HUES6 (cell line): ENCODE measurements at regions not wholly inside any gene's neighbourhood (a gene's known extent, or its start where the extent isn't known, plus 50 kb on each side); places are given as distances from the start of the nearest gene placed in this dataset.

ENCODE experiments used
- H3K27ac ChIP-seq: 2 replicates; pipeline ENCODE4 v1.7.0; 2013; ENCODE audit warnings: low read depth, mild to moderate bottlenecking, low read length, inconsistent platforms
- H3K27me3 ChIP-seq: 2 replicates; pipeline ENCODE4 v1.6.1; 2013; ENCODE audit warnings: low read length; ENCODE audit not compliant: control insufficient read depth, insufficient read depth
- H3K36me3 ChIP-seq: 2 replicates; pipeline ENCODE4 v1.6.1; 2013; ENCODE audit warnings: low read length; ENCODE audit not compliant: control insufficient read depth, insufficient read depth
- H3K4me1 ChIP-seq: 2 replicates; pipeline ENCODE4 v1.6.1; 2013; ENCODE audit warnings: low read length; ENCODE audit not compliant: control insufficient read depth, insufficient read depth
- H3K4me3 ChIP-seq: 2 replicates; pipeline ENCODE4 v1.5.1; 2013; ENCODE audit warnings: low read depth, low read length
- H3K9ac ChIP-seq: one replicate; pipeline ENCODE4 v1.6.1; 2013; ENCODE audit warnings: mild to moderate bottlenecking, low read length
- H3K9me3 ChIP-seq: 2 replicates; pipeline ENCODE4 v1.6.1; 2013; ENCODE audit warnings: low read depth, low read length; ENCODE audit not compliant: control insufficient read depth, insufficient read depth

GRCh38 chr12:103097496-103097895 lies 140.0 kb downstream of the ASCL1 start:
- Histone ChIP-seq H3K4me3 (no peak overlapping the region), H3K4me1 (0 out of 2 replicates have a peak, but pooled peaks cover 2% of the 10 kb centered on the region), H3K9ac (no peak overlapping the region), H3K27ac (no peak overlapping the region), H3K27me3 (no peaks in the 10 kb centered on the region), H3K9me3 (no peaks in the 10 kb centered on the region), H3K36me3 (no peaks in the 10 kb centered on the region)

DNA sequence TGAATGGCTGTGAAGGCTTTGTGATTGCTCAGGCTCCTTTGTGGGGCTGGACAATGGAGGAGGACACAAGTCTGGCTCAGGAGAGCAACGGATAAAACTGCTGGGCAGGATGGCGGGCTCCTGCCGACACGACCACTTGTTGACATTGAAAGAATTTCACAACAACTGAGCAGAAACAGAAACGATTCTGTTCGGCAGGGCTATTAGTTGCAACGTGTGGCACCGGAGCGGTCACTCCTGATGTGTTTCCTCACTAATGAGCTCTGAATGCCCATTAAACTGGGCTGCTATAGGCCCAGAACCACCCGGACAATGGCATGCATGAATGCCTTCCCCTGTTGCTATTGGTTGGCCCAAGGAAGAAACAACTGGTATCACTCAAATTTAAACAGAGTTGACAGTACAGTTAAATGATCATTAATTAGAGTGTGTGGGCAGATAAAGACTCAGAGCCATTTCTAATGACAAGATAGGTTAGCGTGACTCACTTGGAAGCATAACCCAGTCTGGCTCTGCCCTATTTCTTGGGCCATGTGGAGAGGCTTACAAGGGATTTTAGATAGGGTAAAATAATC lies 142.9 kb downstream of the ASCL1 start:
- Histone ChIP-seq H3K27me3 (no peaks in the 10 kb centered on the region), H3K9ac (no peak overlapping the region), H3K36me3 (no peaks in the 10 kb centered on the region), H3K4me1 (no peaks in the 10 kb centered on the region), H3K9me3 (no peaks in the 10 kb centered on the region), H3K27ac (no peak overlapping the region), H3K4me3 (no peak overlapping the region)

GRCh38 chr12:103102225-103102744 lies 144.8 kb downstream of the ASCL1 start:
- Histone ChIP-seq H3K4me3 (no peak overlapping the region), H3K27me3 (no peaks in the 10 kb centered on the region), H3K4me1 (no peaks in the 10 kb centered on the region), H3K9ac (no peak overlapping the region), H3K36me3 (no peaks in the 10 kb centered on the region), H3K9me3 (no peaks in the 10 kb centered on the region), H3K27ac (no peak overlapping the region)

DNA sequence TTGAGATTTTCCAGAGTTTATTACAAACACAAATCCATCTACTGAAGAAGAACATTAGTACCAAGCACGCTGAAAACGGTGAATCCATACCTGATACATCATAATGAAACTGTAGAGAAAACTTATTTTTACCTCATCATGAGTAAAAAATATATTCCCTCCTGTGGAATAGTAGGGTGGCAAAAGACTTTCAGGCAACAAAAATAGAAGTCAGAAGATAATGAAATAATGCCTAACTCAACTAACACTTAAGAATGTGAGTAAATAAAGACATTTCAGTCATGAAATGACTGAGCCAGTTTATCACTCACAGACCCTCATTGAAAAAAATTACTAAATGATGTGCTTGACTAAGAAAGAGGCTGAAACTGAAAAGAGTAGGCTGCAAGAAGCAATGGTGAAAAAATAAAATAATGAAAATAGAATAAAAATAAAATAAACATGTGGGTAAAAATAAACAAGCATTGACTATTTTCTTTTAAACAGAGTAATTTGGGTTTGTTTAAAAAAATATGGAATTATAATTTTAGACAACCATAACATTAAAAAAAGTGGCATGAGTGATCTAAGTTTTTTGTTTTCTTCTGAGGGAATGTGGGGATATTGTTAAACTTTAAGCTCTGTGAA lies 148.6 kb downstream of the ASCL1 start:
- no peaks in the 10 kb centered on the region for H3K4me1 ChIP-seq
- H3K27ac ChIP-seq = no peak overlapping the region
- no peaks in the 10 kb centered on the region for H3K27me3 ChIP-seq
- H3K9ac ChIP-seq = no peak overlapping the region
- no peaks in the 10 kb centered on the region for H3K36me3 ChIP-seq
- no peak overlapping the region for H3K4me3 ChIP-seq
- H3K9me3 ChIP-seq = no peaks in the 10 kb centered on the region

- H3K36me3 ChIP-seq = no peaks in the 10 kb centered on the region
Measured at GRCh38 chr12:103109861-103110260, 152.4 kb downstream of the ASCL1 start.

GRCh38 chr12:103114296-103115055 lies 157.0 kb downstream of the ASCL1 start:
- no peaks in the 10 kb centered on the region for H3K27me3 ChIP-seq
- H3K27ac ChIP-seq = no peak overlapping the region
- no peaks in the 10 kb centered on the region for H3K9me3 ChIP-seq
- no peak overlapping the region for H3K4me3 ChIP-seq
- no peaks in the 10 kb centered on the region for H3K4me1 ChIP-seq
- H3K9ac ChIP-seq = no peak overlapping the region
- H3K36me3 ChIP-seq = no peaks in the 10 kb centered on the region

More at GRCh38 chr12:103109861-103110260, 152.4 kb downstream of the ASCL1 start:
- Histone ChIP-seq H3K4me1 (no peaks in the 10 kb centered on the region), H3K9me3 (no peaks in the 10 kb centered on the region), H3K27me3 (no peaks in the 10 kb centered on the region), H3K4me3 (no peak overlapping the region), H3K27ac (no peak overlapping the region), H3K9ac (no peak overlapping the region)

DNA sequence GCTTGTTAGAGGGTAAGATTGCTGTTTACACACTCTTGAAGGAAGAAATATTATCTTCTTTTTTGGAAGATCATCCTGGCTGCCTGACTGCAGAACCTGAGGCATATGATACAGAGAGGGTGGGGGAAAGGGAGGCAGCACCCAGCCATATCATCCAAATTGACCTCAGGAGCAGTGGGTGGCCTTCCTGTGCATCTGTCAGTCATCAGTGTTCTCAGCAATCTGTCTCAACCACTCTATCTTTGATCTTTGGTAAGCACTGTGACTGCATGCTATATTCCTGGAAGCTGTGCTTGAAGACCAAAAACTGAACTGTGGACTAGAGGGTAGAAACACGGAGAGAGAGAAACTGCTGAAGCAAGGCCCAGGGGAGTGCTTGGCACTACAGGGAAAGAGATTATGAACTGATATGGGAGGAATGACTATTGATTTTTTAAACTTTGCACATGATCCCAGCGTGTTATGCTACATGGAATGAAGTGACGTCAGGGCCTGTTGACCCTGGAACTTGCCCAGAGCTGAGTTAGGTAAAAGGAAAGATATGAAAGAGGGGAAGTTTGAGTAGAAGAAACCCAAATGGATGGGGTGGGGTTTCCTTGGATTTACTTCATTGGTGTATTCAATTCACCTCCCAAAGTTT lies 171.5 kb downstream of the ASCL1 start:
- Histone ChIP-seq H3K4me1 (no peaks in the 10 kb centered on the region), H3K36me3 (no peaks in the 10 kb centered on the region), H3K27ac (no peak overlapping the region), H3K4me3 (no peak overlapping the region), H3K9me3 (no peaks in the 10 kb centered on the region), H3K9ac (no peak overlapping the region), H3K27me3 (no peaks in the 10 kb centered on the region)

DNA sequence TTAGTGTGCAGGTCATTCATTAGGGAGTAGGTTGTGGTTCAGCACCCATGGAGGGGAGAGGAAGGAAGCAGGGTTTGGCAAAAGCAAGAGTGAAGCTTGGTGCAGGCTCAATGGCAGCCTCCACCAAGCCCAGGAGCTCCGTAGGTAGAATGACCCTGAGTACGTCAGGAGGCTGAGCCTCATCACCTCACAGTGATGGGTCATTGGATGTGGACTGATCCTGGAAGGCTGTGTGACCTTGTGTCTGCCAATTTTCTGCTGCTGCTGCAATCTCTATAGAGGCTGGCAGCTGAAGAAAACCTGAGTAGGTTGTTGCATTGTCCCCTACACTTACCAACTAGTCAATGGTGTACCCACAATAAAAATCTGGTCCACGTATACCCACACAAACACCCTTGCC lies 173.1 kb downstream of the ASCL1 start:
- Histone ChIP-seq H3K36me3 (no peaks in the 10 kb centered on the region), H3K27me3 (no peaks in the 10 kb centered on the region), H3K9ac (no peak overlapping the region), H3K9me3 (no peaks in the 10 kb centered on the region), H3K27ac (no peak overlapping the region), H3K4me3 (no peak overlapping the region), H3K4me1 (no peaks in the 10 kb centered on the region)

DNA sequence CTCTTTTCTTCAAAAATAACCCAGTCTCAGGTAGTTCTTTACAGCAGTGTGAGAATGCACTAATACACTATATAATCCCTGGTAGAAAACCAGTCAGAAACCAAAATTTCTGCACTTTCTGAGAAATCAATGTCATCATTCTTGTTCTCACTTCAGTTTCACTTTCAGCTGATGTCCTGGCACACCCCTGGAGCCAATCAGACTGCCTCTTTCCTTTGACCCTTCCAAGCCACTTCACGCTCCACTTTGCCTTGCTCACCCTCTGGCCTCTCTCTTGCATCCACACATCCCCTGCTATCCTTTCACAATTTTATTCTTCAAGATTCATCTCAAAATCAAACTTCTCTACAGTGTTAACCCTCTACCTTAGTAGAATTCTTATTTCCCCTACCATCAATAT lies 181.1 kb downstream of the ASCL1 start:
- H3K9ac ChIP-seq = no peak overlapping the region
- no peak overlapping the region for H3K27ac ChIP-seq
- H3K27me3 ChIP-seq = no peaks in the 10 kb centered on the region
- H3K4me3 ChIP-seq = no peak overlapping the region
- no peaks in the 10 kb centered on the region for H3K36me3 ChIP-seq
- no peaks in the 10 kb centered on the region for H3K9me3 ChIP-seq
- H3K4me1 ChIP-seq = peaks cover 11% of the 10 kb centered on the region

- Histone ChIP-seq H3K4me3 (no peak overlapping the region), H3K4me1 (peaks cover 11% of the 10 kb centered on the region), H3K27ac (no peak overlapping the region), H3K27me3 (no peaks in the 10 kb centered on the region), H3K9ac (no peak overlapping the region), H3K36me3 (no peaks in the 10 kb centered on the region), H3K9me3 (no peaks in the 10 kb centered on the region)
Measured at GRCh38 chr12:103139876-103140275, 182.4 kb downstream of the ASCL1 start.

GRCh38 chr12:103140286-103140685 lies 182.8 kb downstream of the ASCL1 start:
- no peaks in the 10 kb centered on the region for H3K36me3 ChIP-seq
- no peak overlapping the region for H3K27ac ChIP-seq
- H3K4me1 ChIP-seq = peaks cover 11% of the 10 kb centered on the region
- no peaks in the 10 kb centered on the region for H3K27me3 ChIP-seq
- no peak overlapping the region for H3K4me3 ChIP-seq
- H3K9me3 ChIP-seq = no peaks in the 10 kb centered on the region
- no peak overlapping the region for H3K9ac ChIP-seq
